MCF 10A (cell line): ENCODE measurements at regions not wholly inside any gene's neighbourhood (a gene's known extent, or its start where the extent isn't known, plus 50 kb on each side); places are given as distances from the start of the nearest gene placed in this dataset.
A peak's percentile ranks its signal among the peaks of the same experiment; 100 is the strongest.
"Not testable (repeated sequence)": the region's sequence is repeated elsewhere in the genome, so short reads cannot be mapped to it uniquely, and the experiment has no call there.

Source experiments
- BruUV-seq: library from RNA; stranded (reverse); fragments of 400-500 nt; replicated peaks from 2 replicates; lab custom pipeline; 2021; lab: Mats Ljungman, UMichigan
- CTCF ChIA-PET: fragments of 300-600 bp; sonication (Branson Sonifier 250); formaldehyde crosslinking; extraction: SDS; loops from one replicate; lab custom pipeline; 2021; ENCODE audit warnings: antibody characterized with exemption, inconsistent platforms; lab: Yijun Ruan, JAX
- POLR2A ChIA-PET: fragments of 300-600, 350-650 bp; sonication (Branson Sonifier 250); formaldehyde crosslinking; extraction: SDS; loops from one replicate; lab custom pipeline; 2020; ENCODE audit warnings: antibody characterized with exemption, inconsistent platforms; lab: Yijun Ruan, JAX
- DNase-seq: peaks from one replicate; pipeline ENCODE4 v3.0.0-alpha.2; 2018; ENCODE audit not compliant: unreplicated experiment
- H3K27ac Mint-ChIP-seq: one replicate; pipeline ENCODE4 v1.8.0; 2022; ENCODE audit warnings: mild to moderate bottlenecking, low read depth, mixed read lengths; ENCODE audit not compliant: unreplicated experiment
- H3K27me3 Mint-ChIP-seq: one replicate; pipeline ENCODE4 v1.8.0; 2022; ENCODE audit warnings: mixed read lengths; ENCODE audit not compliant: insufficient read depth, unreplicated experiment
- H3K36me3 Mint-ChIP-seq: one replicate; pipeline ENCODE4 v1.8.0; 2022; ENCODE audit warnings: mild to moderate bottlenecking, moderate library complexity, mixed read lengths; ENCODE audit not compliant: insufficient read depth, unreplicated experiment
- H3K4me1 Mint-ChIP-seq: one replicate; pipeline ENCODE4 v1.8.0; 2022; ENCODE audit warnings: mixed read lengths; ENCODE audit not compliant: insufficient read depth, unreplicated experiment
- H3K4me3 Mint-ChIP-seq: one replicate; pipeline ENCODE4 v1.8.0; 2022; ENCODE audit warnings: mild to moderate bottlenecking, moderate library complexity, mixed read lengths; ENCODE audit not compliant: unreplicated experiment
- H3K9me3 Mint-ChIP-seq: one replicate; pipeline ENCODE4 v1.8.0; 2022; ENCODE audit warnings: mixed read lengths; ENCODE audit not compliant: unreplicated experiment
- intact Hi-C: fragments of 100-400 bp; cut with micrococcal nuclease; formaldehyde crosslinking; loops from 2 replicates; pipeline ENCODE4 v1.14.1; 2022
- TF ChIP-seq, protein P1 (sequence below): fragments of 200-600 bp; IDR thresholded peaks from one replicate; pipeline ENCODE4 v1.8.0; 2022; ENCODE audit warnings: antibody characterized with exemption, mild to moderate bottlenecking; ENCODE audit not compliant: unreplicated experiment

DNA sequence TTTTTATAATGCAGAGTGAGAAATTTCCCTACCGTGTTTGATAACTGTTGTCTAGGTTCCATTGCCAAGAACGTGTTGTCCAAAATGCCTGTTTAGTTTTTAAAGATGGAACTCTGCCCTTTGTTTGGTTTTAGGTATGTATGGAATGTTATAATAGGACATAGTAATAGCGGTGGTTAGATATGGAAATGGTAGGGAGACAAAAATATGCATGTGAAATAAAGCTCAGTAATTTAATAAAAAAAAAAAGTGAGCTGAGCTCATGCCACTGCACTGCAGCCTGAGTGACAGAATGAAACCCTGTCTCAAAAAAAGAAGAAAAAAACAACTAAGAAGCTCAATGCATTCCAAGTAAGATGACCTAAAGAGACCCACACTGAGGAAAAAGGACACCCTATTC is 72.9 kb downstream of the ZNF783 start:
- Mint-ChIP-seq H3K4me1 (no peaks in the 10 kb centered on the region), H3K27ac (no peak overlapping the region), H3K27me3 (peaks cover 35% of the 10 kb centered on the region), H3K9me3 (no peaks in the 10 kb centered on the region), H3K36me3 (no peaks in the 10 kb centered on the region), H3K4me3 (no peak overlapping the region)
- TF ChIP-seq, protein P1, sequence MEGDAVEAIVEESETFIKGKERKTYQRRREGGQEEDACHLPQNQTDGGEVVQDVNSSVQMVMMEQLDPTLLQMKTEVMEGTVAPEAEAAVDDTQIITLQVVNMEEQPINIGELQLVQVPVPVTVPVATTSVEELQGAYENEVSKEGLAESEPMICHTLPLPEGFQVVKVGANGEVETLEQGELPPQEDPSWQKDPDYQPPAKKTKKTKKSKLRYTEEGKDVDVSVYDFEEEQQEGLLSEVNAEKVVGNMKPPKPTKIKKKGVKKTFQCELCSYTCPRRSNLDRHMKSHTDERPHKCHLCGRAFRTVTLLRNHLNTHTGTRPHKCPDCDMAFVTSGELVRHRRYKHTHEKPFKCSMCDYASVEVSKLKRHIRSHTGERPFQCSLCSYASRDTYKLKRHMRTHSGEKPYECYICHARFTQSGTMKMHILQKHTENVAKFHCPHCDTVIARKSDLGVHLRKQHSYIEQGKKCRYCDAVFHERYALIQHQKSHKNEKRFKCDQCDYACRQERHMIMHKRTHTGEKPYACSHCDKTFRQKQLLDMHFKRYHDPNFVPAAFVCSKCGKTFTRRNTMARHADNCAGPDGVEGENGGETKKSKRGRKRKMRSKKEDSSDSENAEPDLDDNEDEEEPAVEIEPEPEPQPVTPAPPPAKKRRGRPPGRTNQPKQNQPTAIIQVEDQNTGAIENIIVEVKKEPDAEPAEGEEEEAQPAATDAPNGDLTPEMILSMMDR, result no peak
- ChIA-PET POLR2A (no interaction called here), CTCF (interaction anchor here (0.7 kb wide), 1 partner anchor 897 kb away, joined by 3 read pairs; no protein-coding TSS in a partner anchor)
- intact Hi-C loops, result no loop called here
- no TSS peak for BruUV-seq
- DNase-seq, result no peak

DNA sequence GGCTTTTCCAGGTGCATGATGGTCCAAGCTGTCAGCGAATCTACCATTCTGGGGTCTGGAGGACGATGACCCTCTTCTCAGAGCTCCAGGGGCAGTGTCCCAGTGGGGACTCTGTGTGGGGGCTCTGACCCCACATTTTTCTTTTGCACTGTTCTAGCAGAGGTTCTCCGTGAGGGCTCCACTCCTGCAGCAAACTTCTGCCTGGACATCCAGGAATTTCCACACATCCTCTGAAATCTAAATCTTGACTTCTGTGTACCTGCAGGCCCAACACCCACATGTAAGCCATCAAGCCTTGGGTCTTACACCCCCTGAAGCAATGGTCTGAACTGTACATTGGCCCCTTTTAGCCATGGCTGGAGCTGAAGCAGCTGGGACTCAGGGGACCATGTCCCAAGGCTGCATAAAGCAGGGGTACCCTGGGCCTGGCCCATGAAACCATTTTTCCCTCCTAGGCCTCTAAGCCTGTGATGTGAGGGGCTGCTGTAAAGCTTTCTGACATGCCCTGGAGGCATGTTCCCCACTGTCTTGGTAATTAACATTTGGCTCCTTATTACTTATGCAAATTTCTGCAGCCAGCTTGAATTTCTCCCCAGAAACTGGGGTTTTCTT is 86.9 kb downstream of the ZNF783 start:
- POLR2A ChIA-PET, result no interaction called here
- BruUV-seq, result no TSS peak
- TF ChIP-seq, protein P1, result no peak
- Mint-ChIP-seq H3K36me3 (no peaks in the 10 kb centered on the region), H3K4me1 (no peaks in the 10 kb centered on the region), H3K9me3 (peaks cover 7% of the 10 kb centered on the region), H3K4me3 (no peak overlapping the region), H3K27ac (no peak overlapping the region), H3K27me3 (no peaks in the 10 kb centered on the region)
- CTCF ChIA-PET, result interaction anchor here (0.6 kb wide), 1 partner anchor 47 kb away, joined by 3 read pairs; no protein-coding TSS in a partner anchor
- DNase-seq, result no peak
- intact Hi-C loops, result no loop called here

DNA sequence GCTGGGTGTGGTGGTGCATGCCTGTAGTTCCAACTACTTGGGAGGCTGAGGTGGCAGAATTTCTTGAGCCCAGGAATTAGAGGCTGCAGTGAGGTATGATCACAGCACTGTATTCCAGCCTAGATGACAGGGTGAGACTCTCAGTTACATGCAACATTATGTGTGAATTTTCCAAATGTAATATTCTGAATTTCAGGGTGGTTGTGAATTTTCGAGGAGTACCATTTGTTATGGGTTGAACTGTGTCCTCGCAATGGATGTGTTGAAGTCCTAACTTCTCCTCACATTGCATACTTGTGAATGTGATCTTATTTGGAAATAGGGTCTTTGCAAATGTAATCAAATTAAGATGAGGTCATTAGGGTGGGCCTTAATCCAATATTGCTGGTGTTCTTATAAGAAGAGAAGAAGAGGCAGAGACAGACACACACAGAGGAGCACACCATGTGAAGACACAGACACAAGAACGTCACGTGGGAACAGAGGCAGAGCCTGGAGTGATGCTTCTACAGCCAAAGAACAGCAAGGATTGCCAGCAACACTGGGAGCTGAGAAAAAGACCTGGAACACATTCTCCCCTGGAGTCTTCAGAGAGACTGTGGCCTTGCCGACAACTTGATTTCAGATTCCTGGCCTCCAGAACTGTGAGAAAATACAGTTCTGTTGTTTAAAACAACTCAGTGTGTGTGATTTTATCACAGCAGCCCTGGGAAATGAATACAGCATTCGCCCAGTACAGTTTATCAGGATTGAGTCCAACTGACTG is 91.9 kb downstream of the ZNF783 start:
- TF ChIP-seq, protein P1, result no peak
- intact Hi-C loops, result no loop called here
- Mint-ChIP-seq H3K4me3 (no peak overlapping the region), H3K27ac (no peak overlapping the region), H3K27me3 (no peaks in the 10 kb centered on the region), H3K9me3 (no peaks in the 10 kb centered on the region), H3K36me3 (no peaks in the 10 kb centered on the region), H3K4me1 (no peaks in the 10 kb centered on the region)
- ChIA-PET POLR2A (no interaction called here), CTCF (no interaction called here)
- no TSS peak for BruUV-seq
- no peak for DNase-seq

DNA sequence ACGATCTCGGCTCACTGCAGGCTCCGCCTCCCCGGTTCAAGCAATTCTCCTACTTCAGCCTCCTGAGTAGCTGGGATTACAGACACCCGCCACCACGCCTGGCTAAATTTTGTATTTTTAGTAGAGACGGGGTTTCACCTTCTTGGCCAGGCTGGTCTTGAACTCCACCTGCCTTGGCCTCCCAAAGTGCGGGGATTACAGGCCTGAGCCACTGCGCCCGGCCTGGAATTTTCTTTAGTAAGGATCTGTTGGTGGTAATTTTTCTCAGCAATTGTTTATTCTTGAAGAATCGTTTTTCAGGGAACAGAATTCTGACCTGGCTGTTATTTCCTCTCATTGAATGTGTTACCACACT is 93.0 kb downstream of the ZNF783 start:
- H3K4me3 Mint-ChIP-seq, H3K27me3 Mint-ChIP-seq, H3K4me1 Mint-ChIP-seq, H3K36me3 Mint-ChIP-seq, H3K9me3 Mint-ChIP-seq, intact Hi-C loops, POLR2A ChIA-PET, DNase-seq, H3K27ac Mint-ChIP-seq: not testable (repeated sequence)
- TSS peak; percentile 96 for BruUV-seq
- CTCF ChIA-PET, result interaction anchor here (1.3 kb wide), 1 partner anchor 46 kb away, joined by 3 read pairs; no protein-coding TSS in a partner anchor
